Transverse colon (tissue), 4 donors: ENCODE measurements at regions not wholly inside any gene's neighbourhood (a gene's known extent, or its start where the extent isn't known, plus 50 kb on each side); places are given as distances from the start of the nearest gene placed in this dataset.

Experiments
- DNase-seq: peaks from one replicate; pipeline ENCODE4 v3.0.0-alpha.2; 2019
- H3K27ac ChIP-seq, 4 donors: fragments of 200-600 bp; sonication (generic); 2 replicates each; pipeline ENCODE4 v1.5.1; 2016 to 2018; ENCODE audit warnings: inconsistent platforms in 4 of 4
- H3K27me3 ChIP-seq: fragments of 200-600 bp; sonication (generic); 2 replicates; pipeline ENCODE4 v1.5.1; 2017; ENCODE audit warnings: inconsistent platforms
- H3K36me3 ChIP-seq, 4 donors: fragments of 200-600 bp; sonication (generic); 2 replicates each; pipeline ENCODE4 v1.5.1; 2017 to 2019; ENCODE audit warnings: inconsistent platforms in 4 of 4
- H3K4me1 ChIP-seq, 4 donors: fragments of 200-600 bp; sonication (generic); 2 replicates each; pipeline ENCODE4 v1.5.1; 2017 to 2020; ENCODE audit warnings: inconsistent platforms in 4 of 4
- H3K4me3 ChIP-seq, 4 donors: fragments of 200-600 bp; sonication (generic); 1 replicate in 1 of 4; 2 replicates in 3 of 4; pipeline versions ENCODE4 v1.5.1 to v1.6.1; 2017 to 2019; ENCODE audit warnings: inconsistent platforms in 4 of 4
- H3K9me3 ChIP-seq, 2 donors: fragments of 200-600 bp; sonication (generic); 2 replicates each; pipeline ENCODE4 v1.5.1; 2017 to 2019; ENCODE audit warnings: inconsistent platforms in 2 of 2
- CTCF ChIP-seq, 5 experiments: fragments of 200-600 bp in 3 of 5; fragments of 450-650 bp in 2 of 5; sonication (generic) in 3 of 5; IDR thresholded peaks; 1 replicate in 2 of 5; 2 replicates in 3 of 5; pipeline ENCODE4 v1.5.1; 2016 to 2017; ENCODE audit warnings: antibody characterized with exemption in 5 of 5, inconsistent platforms in 3 of 5, mild to moderate bottlenecking in 2 of 5, moderate library complexity in 1 of 5
- EP300 ChIP-seq: sonication (generic); formaldehyde crosslinking; IDR thresholded peaks from one replicate; pipeline ENCODE4 v1.6.1; 2017; ENCODE audit warnings: antibody characterized with exemption, low read depth
- POLR2A ChIP-seq: fragments of 450-650 bp; IDR thresholded peaks from one replicate; pipeline ENCODE4 v1.6.1; 2016; ENCODE audit warnings: antibody characterized with exemption, mild to moderate bottlenecking, moderate library complexity
- POLR2AphosphoS5 ChIP-seq, 3 donors: sonication (generic); formaldehyde crosslinking; IDR thresholded peaks; one replicate each; pipeline ENCODE4 v1.6.1; 2016; ENCODE audit warnings: antibody characterized with exemption in 3 of 3
- WGBS, 2 donors: methylation state at CpG; one replicate each; pipeline ENCODE4 v1.1.5; 2018; ENCODE audit warnings: low coverage in 1 of 2; 5-methylcytosine and 5-hydroxymethylcytosine counted together
- in situ Hi-C, 4 donors: fragments of 200-750 bp; cut with MboI; loops; one replicate each; pipeline versions ENCODE4 v1.15.0 to v1.15.1; 2017; ENCODE audit warnings: low sequenced_read_pairs in 3 of 4, low pct_ligation_motif_present in 1 of 4, low pct_unique_long_range_greater_than_20kb in 1 of 4
- intact Hi-C: fragments of 100-400 bp; cut with DNase I; formaldehyde crosslinking; loops from one replicate; pipeline ENCODE4 v1.15.1; 2023; ENCODE audit warnings: low total_unique reads

GRCh38 chr6:147870506-147871110 is 362.1 kb downstream of the SAMD5 start:
- Histone ChIP-seq H3K27me3 (no peaks in the 10 kb centered on the region), H3K27ac (no peak overlapping the region), H3K4me1 (no peaks in the 10 kb centered on the region), H3K4me3 (no peak overlapping the region), H3K9me3 (no peaks in the 10 kb centered on the region), H3K36me3 (no peaks in the 10 kb centered on the region)
- in situ Hi-C loops (no loop called here), intact Hi-C loops (no loop called here)
- TF ChIP-seq POLR2A (no peak), EP300 (no peak), CTCF (IDR thresholded peaks at IDR 0.05) (no peak), POLR2AphosphoS5 (IDR thresholded peaks at IDR 0.05) (no peak)
- WGBS, 2 donors = 55 to 59% methylated on average over 2 to 4 of the region's 4 CpGs
- DNase-seq = no peak

GRCh38 chr6:147872002-147872401 is 363.5 kb downstream of the SAMD5 start:
- Histone ChIP-seq H3K27ac (no peak overlapping the region), H3K27me3 (no peaks in the 10 kb centered on the region), H3K9me3 (no peaks in the 10 kb centered on the region), H3K36me3 (no peaks in the 10 kb centered on the region), H3K4me3 (no peak overlapping the region), H3K4me1 (no peaks in the 10 kb centered on the region)
- TF ChIP-seq EP300 (no peak), CTCF (IDR thresholded peaks at IDR 0.05) (no peak), POLR2AphosphoS5 (IDR thresholded peaks at IDR 0.05) (no peak), POLR2A (no peak)
- no peak for DNase-seq
- in situ Hi-C loops = no loop called here
- WGBS, 2 donors = 70 to 77% methylated on average over 1 of the region's 1 CpG
- intact Hi-C loops = no loop called here

- no peaks in the 10 kb centered on the region for H3K9me3 ChIP-seq
- H3K27ac ChIP-seq = no peak overlapping the region
- no peaks in the 10 kb centered on the region for H3K4me1 ChIP-seq
- no peak overlapping the region for H3K4me3 ChIP-seq
- in situ Hi-C loops = no loop called here
- intact Hi-C loops = no loop called here
- no peak for DNase-seq
- TF ChIP-seq EP300 (no peak), POLR2A (no peak), POLR2AphosphoS5 (IDR thresholded peaks at IDR 0.05) (no peak), CTCF (IDR thresholded peaks at IDR 0.05) (no peak)
- H3K36me3 ChIP-seq = no peaks in the 10 kb centered on the region
- H3K27me3 ChIP-seq = no peaks in the 10 kb centered on the region
These were observed 365.3 kb downstream of the SAMD5 start for GRCh38 chr6:147873816-147874215.

- Histone ChIP-seq H3K36me3 (no peaks in the 10 kb centered on the region), H3K4me1 (no peaks in the 10 kb centered on the region), H3K9me3 (no peaks in the 10 kb centered on the region), H3K4me3 (no peak overlapping the region), H3K27ac (no peak overlapping the region), H3K27me3 (no peaks in the 10 kb centered on the region)
- no peak for TF ChIP-seq EP300
- no peak for TF ChIP-seq POLR2AphosphoS5 (IDR thresholded peaks at IDR 0.05)
- TF ChIP-seq POLR2A = no peak
- TF ChIP-seq CTCF (IDR thresholded peaks at IDR 0.05) = no peak
- in situ Hi-C loops = no loop called here
- intact Hi-C loops = no loop called here
- DNase-seq = no peak
- 79 to 80% methylated on average over 3 to 6 of the region's 6 CpGs for WGBS, 2 donors
These were observed 365.8 kb downstream of the SAMD5 start for GRCh38 chr6:147874322-147874721.
